ENCODE measurements at regions not wholly inside any gene's neighbourhood (a gene's known extent, or its start where the extent isn't known, plus 50 kb on each side); places are given as distances from the start of the nearest gene placed in this dataset.

GRCh38 chrX:56462389-56462788, 101.0 kb upstream of the UBQLN2 start:
- no peak for TF ChIP-seq CTCF (conservative IDR thresholded peaks at IDR 0.05; ENCODE audit: low read length)
- no peak for TF ChIP-seq EZH2phosphoT487 (IDR thresholded peaks at IDR 0.05; ENCODE audit: borderline replicate concordance, low read depth, low read length)
